A673 (cell line): ENCODE measurements at regions not wholly inside any gene's neighbourhood (a gene's known extent, or its start where the extent isn't known, plus 50 kb on each side); places are given as distances from the start of the nearest gene placed in this dataset.

Experiments used
- CTCF ChIP-seq: fragments of 300-800, 200-600 bp; sonication (generic); conservative IDR thresholded peaks from 2 replicates; pipeline ENCODE4 v1.5.1; 2017; ENCODE audit warnings: low read depth, mild to moderate bottlenecking, antibody characterized with exemption, low read length, moderate library complexity, mixed read lengths
- EZH2 ChIP-seq: fragments of 200-600 bp; sonication (generic); IDR thresholded peaks from 2 replicates; pipeline ENCODE4 v1.6.1; 2017; ENCODE audit warnings: borderline replicate concordance, low read depth, mild to moderate bottlenecking, mixed read lengths, antibody characterized with exemption, low read length; ENCODE audit not compliant: poor library complexity, severe bottlenecking

GRCh38 chr6:23316931-23317330, 747.6 kb downstream of the HDGFL1 start:
- TF ChIP-seq CTCF (no peak), EZH2 (no peak)
